HCT116 (cell line): ENCODE measurements at regions not wholly inside any gene's neighbourhood (a gene's known extent, or its start where the extent isn't known, plus 50 kb on each side); places are given as distances from the start of the nearest gene placed in this dataset.

Experiments used
- ATAC-seq: fragments of 200-7000 bp; cut with Tn5 transposase; 2 replicates; pipeline ENCODE4 v1.9.1; 2020; ENCODE audit warnings: mild to moderate bottlenecking, moderate library complexity
- BruUV-seq: library from RNA; stranded (reverse); fragments of 400-500 nt; replicated peaks from 2 replicates; lab custom pipeline; 2021; lab: Mats Ljungman, UMichigan
- CTCF ChIA-PET: fragments of 300-600 bp; sonication (Branson Sonifier 250); formaldehyde crosslinking; loops from one replicate; lab custom pipeline; 2021; ENCODE audit warnings: antibody characterized with exemption; lab: Charles Lee
- POLR2A ChIA-PET: fragments of 300-600, 350-600 bp; sonication (Branson Sonifier 250); formaldehyde crosslinking; loops from one replicate; lab custom pipeline; 2021; ENCODE audit warnings: antibody characterized with exemption; lab: Charles Lee
- RAD21 ChIA-PET, 2 experiments: fragments of 300-600 bp; sonication (Branson Sonifier 250); formaldehyde crosslinking; loops; one replicate each; lab custom pipeline; 2023; ENCODE audit warnings: low total read pairs in 2 of 2; ENCODE audit not compliant: uncharacterized antibody in 2 of 2, unreplicated experiment in 2 of 2, low non-redundant PET in 1 of 2; lab: Charles Lee
- DNase-seq: peaks from one replicate; pipeline ENCODE4 v3.0.0-alpha.2; 2010; ENCODE audit warnings: low read depth, low spot score
- H2AFZ ChIP-seq: fragments of 200-600 bp; shearing (Covaris generic), sonication (generic); 2 replicates; pipeline ENCODE4 v1.6.1; 2017; ENCODE audit warnings: low read depth, mixed run types, mixed read lengths, antibody characterized with exemption, low read length; ENCODE audit not compliant: poor library complexity, severe bottlenecking
- H3K27ac ChIP-seq: 2 replicates; pipeline ENCODE4 v1.5.1; 2012; ENCODE audit warnings: low read depth, low read length
- H3K27me3 ChIP-seq: fragments of 200-600 bp; sonication (generic); 2 replicates; pipeline ENCODE4 v1.6.1; 2016; ENCODE audit warnings: mixed run types, low read length, mixed read lengths; ENCODE audit not compliant: insufficient read depth
- H3K36me3 ChIP-seq, 2 experiments: fragments of 200-500 bp in 1 of 2; fragments of 200-600 bp in 1 of 2; sonication (Bioruptor generic) in 1 of 2; sonication (generic) in 1 of 2; 2 replicates each; pipeline versions ENCODE4 v1.5.1 to v1.6.1; 2014 to 2016; ENCODE audit warnings: low read length in 2 of 2, inconsistent platforms in 1 of 2, mixed read lengths in 1 of 2, mixed run types in 1 of 2; ENCODE audit not compliant: insufficient read depth in 2 of 2, control insufficient read depth in 1 of 2
- H3K4me1 ChIP-seq, 2 experiments: fragments of 200-600 bp in 1 of 2; sonication (generic) in 1 of 2; 2 replicates each; pipeline versions ENCODE4 v1.5.1 to v1.6.1; 2012 to 2017; ENCODE audit warnings: low read length in 2 of 2, inconsistent platforms in 1 of 2, mild to moderate bottlenecking in 1 of 2, mixed read lengths in 1 of 2, mixed run types in 1 of 2, moderate library complexity in 1 of 2; ENCODE audit not compliant: insufficient read depth in 2 of 2, control insufficient read depth in 1 of 2
- H3K4me2 ChIP-seq: fragments of 200-600 bp; sonication (generic); 2 replicates; pipeline ENCODE4 v1.6.1; 2017; ENCODE audit warnings: mixed run types, low read length, mixed read lengths
- H3K4me3 ChIP-seq, 2 experiments: fragments of 200-600 bp in 1 of 2; sonication (generic) in 1 of 2; replicated peaks in 1 of 2; 2 replicates each; pipeline ENCODE4 v1.5.1; 2011 to 2016; ENCODE audit warnings: low read length in 2 of 2, control low read depth in 1 of 2, low read depth in 1 of 2, mild to moderate bottlenecking in 1 of 2, mixed read lengths in 1 of 2, mixed run types in 1 of 2
- H3K79me2 ChIP-seq: fragments of 200-600 bp; sonication (generic); 2 replicates; pipeline ENCODE4 v1.6.1; 2017; ENCODE audit warnings: mild to moderate bottlenecking, mixed run types, low read length, moderate library complexity, mixed read lengths; ENCODE audit not compliant: insufficient read depth
- H3K9ac ChIP-seq: fragments of 200-600 bp; sonication (generic); 2 replicates; pipeline ENCODE4 v1.6.1; 2016; ENCODE audit warnings: low read length, mixed read lengths
- H3K9me2 ChIP-seq: fragments of 200-600 bp; sonication (generic), shearing (Covaris generic); 2 replicates; pipeline ENCODE4 v1.6.1; 2017; ENCODE audit warnings: mixed run types, mild to moderate bottlenecking, moderate library complexity; ENCODE audit not compliant: insufficient read depth
- H3K9me3 ChIP-seq, 2 experiments: fragments of 200-500 bp in 1 of 2; fragments of 200-600 bp in 1 of 2; sonication (Bioruptor generic) in 1 of 2; sonication (generic) in 1 of 2; 2 replicates each; pipeline ENCODE4 v1.6.1; 2014 to 2017; ENCODE audit warnings: low read length in 2 of 2, mixed read lengths in 2 of 2, inconsistent platforms in 1 of 2, low read depth in 1 of 2, mild to moderate bottlenecking in 1 of 2, mixed run types in 1 of 2, moderate library complexity in 1 of 2; ENCODE audit not compliant: control insufficient read depth in 1 of 2, insufficient read depth in 1 of 2
- H4K20me1 ChIP-seq: fragments of 200-600 bp; sonication (generic), shearing (Covaris generic); 2 replicates; pipeline ENCODE4 v1.6.1; 2017; ENCODE audit warnings: mixed run types, mild to moderate bottlenecking, moderate library complexity; ENCODE audit not compliant: insufficient read depth
- ATF3 ChIP-seq: IDR thresholded peaks from 2 replicates; pipeline ENCODE4 v1.6.1; 2012
- CBX3 ChIP-seq: IDR thresholded peaks from 2 replicates; pipeline ENCODE4 v1.6.1; 2012; ENCODE audit warnings: low read depth
- CTCF ChIP-seq, 3 experiments: fragments of 200-600 bp in 1 of 3; sonication (generic) in 1 of 3; IDR thresholded peaks in 2 of 3; conservative IDR thresholded peaks in 1 of 3; 2 replicates each; pipeline ENCODE4 v1.5.1; 2012 to 2017; ENCODE audit warnings: low read depth in 2 of 3, low read length in 2 of 3, antibody characterized with exemption in 1 of 3, borderline replicate concordance in 1 of 3, control low read depth in 1 of 3, mild to moderate bottlenecking in 1 of 3, mixed read lengths in 1 of 3, mixed run types in 1 of 3, moderate library complexity in 1 of 3; ENCODE audit not compliant: insufficient read depth in 1 of 3
- EGR1 ChIP-seq: IDR thresholded peaks from 2 replicates; pipeline ENCODE4 v1.6.1; 2012; ENCODE audit warnings: low read depth
- ELF1 ChIP-seq: IDR thresholded peaks from 2 replicates; pipeline ENCODE4 v1.6.1; 2012; ENCODE audit warnings: low read depth, borderline replicate concordance
- EZH2 ChIP-seq: fragments of 200-600 bp; sonication (generic); IDR thresholded peaks from 2 replicates; pipeline ENCODE4 v1.6.1; 2017; ENCODE audit warnings: antibody characterized with exemption, mixed run types
- EZH2phosphoT487 ChIP-seq: fragments of 200-600 bp; IDR thresholded peaks from 2 replicates; pipeline ENCODE4 v1.6.1; 2018; ENCODE audit warnings: antibody characterized with exemption, borderline replicate concordance
- FOSL1 ChIP-seq: IDR thresholded peaks from 2 replicates; pipeline ENCODE4 v1.6.1; 2012; ENCODE audit warnings: low read depth
- JUND ChIP-seq: IDR thresholded peaks from 2 replicates; pipeline ENCODE4 v1.6.1; 2012
- MAX ChIP-seq: IDR thresholded peaks from 2 replicates; pipeline ENCODE4 v1.6.1; 2012
- POLR2A ChIP-seq: IDR thresholded peaks from 2 replicates; pipeline ENCODE4 v1.7.0; 2011; ENCODE audit warnings: borderline replicate concordance; ENCODE audit not compliant: insufficient read depth, insufficient read length; ENCODE audit errors: extremely low read depth
- POLR2AphosphoS5 ChIP-seq: IDR thresholded peaks from 2 replicates; pipeline ENCODE4 v1.6.1; 2011; ENCODE audit warnings: mild to moderate bottlenecking, low read depth, low read length, moderate library complexity
- RAD21 ChIP-seq: IDR thresholded peaks from 2 replicates; pipeline ENCODE4 v1.6.1; 2012; ENCODE audit warnings: low read depth, mild to moderate bottlenecking
- REST ChIP-seq: IDR thresholded peaks from 2 replicates; pipeline ENCODE4 v1.6.1; 2012; ENCODE audit warnings: low read depth
- SP1 ChIP-seq: IDR thresholded peaks from 2 replicates; pipeline ENCODE4 v1.6.1; 2012; ENCODE audit warnings: low read depth
- TCF7L2 ChIP-seq: IDR thresholded peaks from 2 replicates; pipeline ENCODE4 v1.7.0; 2011; ENCODE audit warnings: borderline replicate concordance, inconsistent platforms; ENCODE audit not compliant: insufficient read depth, insufficient read length; ENCODE audit errors: extremely low read depth
- ZBTB33 ChIP-seq: IDR thresholded peaks from 2 replicates; pipeline ENCODE4 v1.6.1; 2011; ENCODE audit warnings: mild to moderate bottlenecking, low read length, moderate library complexity; ENCODE audit not compliant: insufficient replicate concordance; ENCODE audit errors: extremely low read depth
- ZFX ChIP-seq: fragments of 450-650 bp; IDR thresholded peaks from 2 replicates; pipeline ENCODE4 v1.6.1; 2017
- ZNF274 ChIP-seq: fragments of 200-500 bp; sonication (Bioruptor generic); IDR thresholded peaks from 2 replicates; pipeline ENCODE4 v1.6.1; 2014; ENCODE audit warnings: mild to moderate bottlenecking, low read depth, low read length, inconsistent platforms
- intact Hi-C: fragments of 100-400 bp; cut with micrococcal nuclease; formaldehyde crosslinking; loops from 2 replicates; pipeline ENCODE4 v1.10.0; 2022

- H3K79me2 ChIP-seq, result no peaks in the 10 kb centered on the region
- CTCF ChIA-PET, result no interaction called here
These were observed 93.4 kb upstream of the ESRRB start for GRCh38 chr14:76282581-76282980.

More at GRCh38 chr14:76282581-76282980, 93.4 kb upstream of the ESRRB start:
- DNase-seq, result no peak
- no peak for ATAC-seq
- Histone ChIP-seq H3K27me3 (no peaks in the 10 kb centered on the region), H3K9me2 (no peaks in the 10 kb centered on the region), H2AFZ (no peak overlapping the region)
- TF ChIP-seq EGR1, result no peak
- TF ChIP-seq ATF3, result no peak
- TF ChIP-seq JUND, result no peak
- no peak for TF ChIP-seq SP1
- no peak for TF ChIP-seq POLR2A
- TF ChIP-seq EZH2, result no peak
- TF ChIP-seq ZNF274, result no peak
- TF ChIP-seq ZFX, result no peak
- no peak for TF ChIP-seq REST
- TF ChIP-seq FOSL1, result no peak
- no peak for TF ChIP-seq CBX3
- no peak for TF ChIP-seq RAD21
- TF ChIP-seq POLR2AphosphoS5, result no peak
- TF ChIP-seq EZH2phosphoT487, result no peak
- TF ChIP-seq ZBTB33, result no peak
- TF ChIP-seq MAX, result no peak
- no peak for TF ChIP-seq TCF7L2
- TF ChIP-seq CTCF (IDR thresholded peaks at IDR 0.05 in 2 of 3, conservative IDR thresholded peaks at IDR 0.05 in 1 of 3; ENCODE audit: borderline replicate concordance in 1 of 3, insufficient read depth in 1 of 3, low read depth in 2 of 3, low read length in 2 of 3), result no peak
- TF ChIP-seq ELF1, result no peak
- TF ChIP-seq, all 23 proteins: peak for 0
- H3K9ac ChIP-seq, result no peak overlapping the region
- H3K9me3 ChIP-seq, result no peaks in the 10 kb centered on the region
- H3K4me1 ChIP-seq, result no peaks in the 10 kb centered on the region
- H4K20me1 ChIP-seq, result no peaks in the 10 kb centered on the region
- BruUV-seq, result no TSS peak
- no peak overlapping the region for H3K27ac ChIP-seq
- no peaks in the 10 kb centered on the region for H3K36me3 ChIP-seq
- intact Hi-C loops, result no loop called here
- H3K4me2 ChIP-seq, result no peak overlapping the region
- no peak overlapping the region for H3K4me3 ChIP-seq
- ChIA-PET POLR2A (no interaction called here), RAD21 (no interaction called here)
